ENCODE measurements at regions not wholly inside any gene's neighbourhood (a gene's known extent, or its start where the extent isn't known, plus 50 kb on each side); places are given as distances from the start of the nearest gene placed in this dataset.

DNA sequence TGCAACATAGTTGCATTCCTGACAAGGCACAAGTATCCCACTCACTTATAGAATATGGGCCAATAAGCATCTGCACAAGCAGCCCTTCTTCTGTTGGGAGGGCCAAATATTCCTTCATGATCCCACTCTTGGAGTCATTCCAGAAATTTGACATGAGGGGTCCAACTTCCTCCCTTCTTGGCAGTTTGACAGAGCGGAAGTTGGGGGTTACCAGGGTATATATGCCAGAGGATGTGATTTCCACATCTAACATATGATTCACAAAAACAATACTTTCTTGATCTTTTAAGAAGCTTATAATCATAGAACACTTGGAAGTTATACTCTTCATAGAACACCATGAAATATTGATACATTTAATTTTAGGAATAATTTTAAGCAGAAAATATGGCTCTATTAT is 100.9 kb upstream of the CRBN start:
- intact Hi-C loops (cut with micrococcal nuclease; ENCODE audit: unreplicated experiment), result no loop called here
- no peaks in the 10 kb centered on the region for H3K4me1 ChIP-seq (replicated peaks; ENCODE audit: insufficient read depth)
- TF ChIP-seq EZH2 (IDR thresholded peaks at IDR 0.05; ENCODE audit: low read depth), result no peak
- TF ChIP-seq, protein P1, sequence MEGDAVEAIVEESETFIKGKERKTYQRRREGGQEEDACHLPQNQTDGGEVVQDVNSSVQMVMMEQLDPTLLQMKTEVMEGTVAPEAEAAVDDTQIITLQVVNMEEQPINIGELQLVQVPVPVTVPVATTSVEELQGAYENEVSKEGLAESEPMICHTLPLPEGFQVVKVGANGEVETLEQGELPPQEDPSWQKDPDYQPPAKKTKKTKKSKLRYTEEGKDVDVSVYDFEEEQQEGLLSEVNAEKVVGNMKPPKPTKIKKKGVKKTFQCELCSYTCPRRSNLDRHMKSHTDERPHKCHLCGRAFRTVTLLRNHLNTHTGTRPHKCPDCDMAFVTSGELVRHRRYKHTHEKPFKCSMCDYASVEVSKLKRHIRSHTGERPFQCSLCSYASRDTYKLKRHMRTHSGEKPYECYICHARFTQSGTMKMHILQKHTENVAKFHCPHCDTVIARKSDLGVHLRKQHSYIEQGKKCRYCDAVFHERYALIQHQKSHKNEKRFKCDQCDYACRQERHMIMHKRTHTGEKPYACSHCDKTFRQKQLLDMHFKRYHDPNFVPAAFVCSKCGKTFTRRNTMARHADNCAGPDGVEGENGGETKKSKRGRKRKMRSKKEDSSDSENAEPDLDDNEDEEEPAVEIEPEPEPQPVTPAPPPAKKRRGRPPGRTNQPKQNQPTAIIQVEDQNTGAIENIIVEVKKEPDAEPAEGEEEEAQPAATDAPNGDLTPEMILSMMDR (conservative IDR thresholded peaks at IDR 0.05), result no peak
- H3K79me2 ChIP-seq (ENCODE audit: low read depth), result no peaks in the 10 kb centered on the region
- ChIA-PET CTCF (no interaction called here), POLR2A (ENCODE audit: unreplicated experiment) (no interaction called here)
- H3K9me3 ChIP-seq (ENCODE audit: insufficient read depth, low read depth), result no peaks in the 10 kb centered on the region
- H3K27me3 ChIP-seq (ENCODE audit: insufficient read depth, low read depth), result no peaks in the 10 kb centered on the region
- no peak for DNase-seq
- H4K20me1 ChIP-seq (ENCODE audit: insufficient read depth), result no peaks in the 10 kb centered on the region
- no peak overlapping the region for H2AFZ ChIP-seq
- H3F3A ChIP-seq (ENCODE audit: insufficient read depth, low read depth), result no peaks in the 10 kb centered on the region
- BruUV-seq (replicated peaks), result no TSS peak
- no peak overlapping the region for H3K27ac ChIP-seq
- no peaks in the 10 kb centered on the region for H3K9me2 ChIP-seq (ENCODE audit: insufficient read depth)
- no peak overlapping the region for H3K4me3 ChIP-seq
- H3K4me2 ChIP-seq, result no peak overlapping the region
- H3K36me3 ChIP-seq (ENCODE audit: low read depth), result no peaks in the 10 kb centered on the region

- Histone ChIP-seq H4K20me1 (ENCODE audit: insufficient read depth) (no peaks in the 10 kb centered on the region), H3K27ac (no peak overlapping the region), H3K36me3 (ENCODE audit: low read depth) (no peaks in the 10 kb centered on the region), H3K9me3 (ENCODE audit: insufficient read depth, low read depth) (no peaks in the 10 kb centered on the region), H3K4me3 (no peak overlapping the region), H3K4me2 (no peak overlapping the region), H3K4me1 (replicated peaks; ENCODE audit: insufficient read depth) (no peaks in the 10 kb centered on the region), H2AFZ (no peak overlapping the region), H3F3A (ENCODE audit: insufficient read depth, low read depth) (no peaks in the 10 kb centered on the region), H3K79me2 (ENCODE audit: low read depth) (no peaks in the 10 kb centered on the region), H3K27me3 (ENCODE audit: insufficient read depth, low read depth) (no peaks in the 10 kb centered on the region), H3K9me2 (ENCODE audit: insufficient read depth) (no peaks in the 10 kb centered on the region)
- TF ChIP-seq EZH2 (IDR thresholded peaks at IDR 0.05; ENCODE audit: low read depth), result no peak
- TF ChIP-seq, protein P1 (conservative IDR thresholded peaks at IDR 0.05), result no peak
- ChIA-PET POLR2A (ENCODE audit: unreplicated experiment) (no interaction called here), CTCF (no interaction called here)
- no peak for DNase-seq
- intact Hi-C loops (cut with micrococcal nuclease; ENCODE audit: unreplicated experiment), result no loop called here
- BruUV-seq (replicated peaks), result no TSS peak
Observed at GRCh38 chr3:3278073-3278472, 98.6 kb upstream of the CRBN start.

GRCh38 chr3:3276630-3277029 is 97.1 kb upstream of the CRBN start:
- H3K4me3 ChIP-seq, result no peak overlapping the region
- no peak for TF ChIP-seq EZH2 (IDR thresholded peaks at IDR 0.05; ENCODE audit: low read depth)
- TF ChIP-seq, protein P1 (conservative IDR thresholded peaks at IDR 0.05), result no peak
- no peak overlapping the region for H2AFZ ChIP-seq
- no peaks in the 10 kb centered on the region for H3K9me2 ChIP-seq (ENCODE audit: insufficient read depth)
- no peaks in the 10 kb centered on the region for H4K20me1 ChIP-seq (ENCODE audit: insufficient read depth)
- no TSS peak for BruUV-seq (replicated peaks)
- no peaks in the 10 kb centered on the region for H3K79me2 ChIP-seq (ENCODE audit: low read depth)
- CTCF ChIA-PET, result no interaction called here
- no peak for DNase-seq
- no peaks in the 10 kb centered on the region for H3K36me3 ChIP-seq (ENCODE audit: low read depth)
- H3K9me3 ChIP-seq (ENCODE audit: insufficient read depth, low read depth), result no peaks in the 10 kb centered on the region
- no peaks in the 10 kb centered on the region for H3F3A ChIP-seq (ENCODE audit: insufficient read depth, low read depth)
- H3K4me2 ChIP-seq, result no peak overlapping the region
- H3K27ac ChIP-seq, result no peak overlapping the region
- intact Hi-C loops (cut with micrococcal nuclease; ENCODE audit: unreplicated experiment), result no loop called here
- no peaks in the 10 kb centered on the region for H3K4me1 ChIP-seq (replicated peaks; ENCODE audit: insufficient read depth)
- POLR2A ChIA-PET (ENCODE audit: unreplicated experiment), result no interaction called here
- H3K27me3 ChIP-seq (ENCODE audit: insufficient read depth, low read depth), result no peaks in the 10 kb centered on the region

All from PC-9 (cell line).